ENCODE measurements at regions not wholly inside any gene's neighbourhood (a gene's known extent, or its start where the extent isn't known, plus 50 kb on each side); places are given as distances from the start of the nearest gene placed in this dataset.
"Not testable (repeated sequence)": the region's sequence is repeated elsewhere in the genome, so short reads cannot be mapped to it uniquely, and the experiment has no call there.

DNA sequence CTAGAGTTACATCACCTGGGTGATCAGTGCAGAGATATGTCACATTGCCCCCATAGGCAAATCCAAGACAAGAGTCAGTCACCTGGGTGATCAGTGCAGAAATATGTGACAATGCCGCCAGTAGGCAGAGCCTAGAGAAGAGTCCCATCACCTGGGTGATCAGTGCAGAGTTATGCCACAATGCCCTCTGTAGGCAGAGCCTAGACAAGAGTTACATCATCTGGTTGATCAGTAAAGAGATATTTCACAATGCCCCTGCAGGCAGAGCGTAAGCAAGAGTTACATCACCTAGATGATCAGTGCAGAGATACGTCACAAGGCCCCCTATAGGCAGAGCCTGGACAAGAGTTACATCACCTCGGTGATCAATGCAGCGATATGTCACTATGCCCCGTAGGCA, 63.3 kb upstream of the FRG2B start:
- ATAC-seq; H3K36me3 Mint-ChIP-seq (ENCODE audit: low read depth); DNase-seq; POLR2A ChIA-PET; CTCF ChIA-PET; H3K9me3 Mint-ChIP-seq (ENCODE audit: insufficient read depth); H3K27me3 Mint-ChIP-seq (ENCODE audit: low read depth); H3K27ac Mint-ChIP-seq; H3K4me3 Mint-ChIP-seq; H3K4me1 Mint-ChIP-seq (ENCODE audit: low read depth): not testable (repeated sequence)

DNA sequence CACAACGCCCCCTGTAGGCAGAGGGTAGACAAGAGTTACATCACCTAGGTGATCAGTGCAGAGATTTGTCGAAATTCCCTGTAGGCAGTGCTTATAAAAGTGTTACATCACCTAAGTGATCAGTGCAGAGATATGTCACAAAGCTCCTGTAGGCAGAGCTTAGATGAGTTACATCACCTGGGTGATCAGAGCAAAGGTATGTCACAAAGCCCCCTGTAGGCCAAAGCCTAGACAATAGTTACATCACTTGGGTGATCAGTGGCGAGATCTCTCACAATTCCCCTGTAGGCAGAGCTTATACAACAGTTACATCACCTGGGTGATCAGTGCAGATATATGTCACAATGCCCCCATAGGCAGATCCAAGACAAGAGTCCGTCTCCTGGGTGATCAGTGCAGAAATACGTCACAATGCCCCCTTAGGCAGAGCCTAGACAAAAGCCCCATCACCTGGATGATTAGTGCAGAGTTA, 61.9 kb upstream of the FRG2B start:
- H3K9me3 Mint-ChIP-seq (ENCODE audit: insufficient read depth); DNase-seq; H3K4me1 Mint-ChIP-seq (ENCODE audit: low read depth); H3K27me3 Mint-ChIP-seq (ENCODE audit: low read depth); CTCF ChIA-PET; H3K4me3 Mint-ChIP-seq; H3K36me3 Mint-ChIP-seq (ENCODE audit: low read depth); POLR2A ChIA-PET; H3K27ac Mint-ChIP-seq: not testable (repeated sequence)
- peak; percentile 37 for ATAC-seq

DNA sequence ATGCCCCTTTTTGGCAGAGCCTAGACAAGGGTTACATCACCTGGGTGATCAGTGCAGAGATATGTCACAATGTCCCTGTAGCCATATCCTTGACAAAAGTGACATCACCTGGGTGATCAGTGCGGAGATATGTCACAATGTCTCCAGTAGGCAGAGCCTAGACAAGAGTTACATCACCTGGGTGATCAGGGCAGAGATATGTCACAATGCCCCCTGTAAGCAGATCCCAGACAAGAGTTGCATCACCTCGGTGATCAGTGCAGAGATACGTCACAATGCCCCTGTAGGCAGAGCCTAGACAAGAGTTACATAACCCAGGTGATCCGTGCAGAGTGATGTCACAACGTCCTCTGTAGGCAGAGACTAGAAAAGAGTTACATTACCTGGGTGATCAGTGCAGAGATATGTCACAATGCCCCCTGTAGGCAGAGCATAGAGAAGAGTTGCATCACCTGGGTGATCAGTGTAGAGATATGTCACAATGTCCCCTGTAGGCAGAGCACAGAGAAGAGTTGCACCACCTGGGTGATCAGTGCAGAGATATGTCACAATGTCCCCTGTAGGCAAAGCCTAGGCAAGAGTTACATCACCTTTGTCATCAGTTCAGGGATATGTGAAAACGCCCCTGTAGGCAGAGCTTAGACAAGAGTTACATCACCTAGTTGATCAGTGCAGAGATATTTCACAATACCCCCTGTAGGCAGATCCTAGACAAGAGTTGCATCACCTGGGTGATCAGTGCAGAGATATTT, 61.3 kb upstream of the FRG2B start:
- POLR2A ChIA-PET, CTCF ChIA-PET: not testable (repeated sequence)
- peak; percentile 41 for ATAC-seq

DNA sequence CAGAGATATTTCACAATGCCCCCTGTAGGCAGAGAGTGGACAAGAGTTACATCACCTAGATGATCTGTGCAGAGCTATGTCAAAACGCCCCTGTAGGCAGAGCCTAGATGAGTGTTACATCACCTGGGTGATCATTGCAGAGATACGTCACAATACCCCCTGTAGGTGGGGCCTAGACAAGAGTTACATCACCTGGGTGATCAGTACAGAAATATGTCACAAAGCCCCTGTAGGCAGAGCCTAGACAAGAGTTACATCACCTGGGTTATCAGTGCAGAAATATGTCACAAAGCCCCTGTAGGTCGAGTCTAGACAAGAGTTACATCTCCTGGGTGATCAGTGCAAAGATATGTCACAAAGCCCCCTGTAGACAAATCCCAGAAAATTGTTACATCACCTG, 60.4 kb upstream of the FRG2B start:
- H3K27me3 Mint-ChIP-seq (ENCODE audit: low read depth); H3K9me3 Mint-ChIP-seq (ENCODE audit: insufficient read depth); H3K4me3 Mint-ChIP-seq; H3K27ac Mint-ChIP-seq; POLR2A ChIA-PET; DNase-seq; CTCF ChIA-PET; H3K36me3 Mint-ChIP-seq (ENCODE audit: low read depth); H3K4me1 Mint-ChIP-seq (ENCODE audit: low read depth): not testable (repeated sequence)
- ATAC-seq, result peak; percentile 17

More for the DNA sequence above, 61.3 kb upstream of the FRG2B start:
- H3K27ac Mint-ChIP-seq; H3K27me3 Mint-ChIP-seq (ENCODE audit: low read depth); H3K36me3 Mint-ChIP-seq (ENCODE audit: low read depth); DNase-seq; H3K9me3 Mint-ChIP-seq (ENCODE audit: insufficient read depth); H3K4me1 Mint-ChIP-seq (ENCODE audit: low read depth); H3K4me3 Mint-ChIP-seq: not testable (repeated sequence)
